Thyroid gland (tissue), 4 donors: ENCODE measurements at regions not wholly inside any gene's neighbourhood (a gene's known extent, or its start where the extent isn't known, plus 50 kb on each side); places are given as distances from the start of the nearest gene placed in this dataset.

Experiments used
- DNase-seq, 2 donors: peaks; one replicate each; pipeline ENCODE4 v3.0.0-alpha.2; 2019
- H3K27ac ChIP-seq, 3 donors: fragments of 200-600 bp; sonication (generic); 1 replicate in 2 of 3; 2 replicates in 1 of 3; pipeline ENCODE4 v1.5.1; 2016 to 2019; ENCODE audit warnings: mild to moderate bottlenecking in 1 of 3, moderate library complexity in 1 of 3
- H3K27me3 ChIP-seq: fragments of 200-600 bp; sonication (generic); one replicate; pipeline ENCODE4 v1.5.1; 2019
- H3K36me3 ChIP-seq, 2 donors: fragments of 200-600 bp; sonication (generic); one replicate each; pipeline ENCODE4 v1.5.1; 2016 to 2019
- H3K4me1 ChIP-seq, 2 donors: fragments of 200-600 bp; sonication (generic); one replicate each; pipeline ENCODE4 v1.5.1; 2017 to 2019
- H3K4me3 ChIP-seq, 3 donors: fragments of 200-600 bp; sonication (generic); replicated peaks in 1 of 3; 1 replicate in 2 of 3; 2 replicates in 1 of 3; pipeline ENCODE4 v1.5.1; 2016; ENCODE audit warnings: mild to moderate bottlenecking in 1 of 3
- H3K9me3 ChIP-seq: fragments of 200-600 bp; sonication (generic); one replicate; pipeline ENCODE4 v1.5.1; 2017
- POLR2A ChIP-seq, 2 donors: fragments of 450-650 bp; IDR thresholded peaks; one replicate each; pipeline ENCODE4 v1.6.1; 2017; ENCODE audit warnings: antibody characterized with exemption in 2 of 2, mild to moderate bottlenecking in 2 of 2, moderate library complexity in 1 of 2
- WGBS, 2 donors: methylation state at CpG; one replicate each; pipeline ENCODE4 v1.1.5; 2017; 5-methylcytosine and 5-hydroxymethylcytosine counted together
- intact Hi-C: fragments of 100-400 bp; cut with DNase I; formaldehyde crosslinking; loops from one replicate; pipeline ENCODE4 v1.15.1; 2023
- TF ChIP-seq, protein P1 (sequence below), 6 experiments: fragments of 200-600 bp in 3 of 6; fragments of 450-650 bp in 3 of 6; sonication (generic) in 3 of 6; IDR thresholded peaks; one replicate each; pipeline ENCODE4 v1.5.1; 2016 to 2019; ENCODE audit warnings: antibody characterized with exemption in 6 of 6, mild to moderate bottlenecking in 2 of 6, inconsistent platforms in 1 of 6, moderate library complexity in 1 of 6

DNA sequence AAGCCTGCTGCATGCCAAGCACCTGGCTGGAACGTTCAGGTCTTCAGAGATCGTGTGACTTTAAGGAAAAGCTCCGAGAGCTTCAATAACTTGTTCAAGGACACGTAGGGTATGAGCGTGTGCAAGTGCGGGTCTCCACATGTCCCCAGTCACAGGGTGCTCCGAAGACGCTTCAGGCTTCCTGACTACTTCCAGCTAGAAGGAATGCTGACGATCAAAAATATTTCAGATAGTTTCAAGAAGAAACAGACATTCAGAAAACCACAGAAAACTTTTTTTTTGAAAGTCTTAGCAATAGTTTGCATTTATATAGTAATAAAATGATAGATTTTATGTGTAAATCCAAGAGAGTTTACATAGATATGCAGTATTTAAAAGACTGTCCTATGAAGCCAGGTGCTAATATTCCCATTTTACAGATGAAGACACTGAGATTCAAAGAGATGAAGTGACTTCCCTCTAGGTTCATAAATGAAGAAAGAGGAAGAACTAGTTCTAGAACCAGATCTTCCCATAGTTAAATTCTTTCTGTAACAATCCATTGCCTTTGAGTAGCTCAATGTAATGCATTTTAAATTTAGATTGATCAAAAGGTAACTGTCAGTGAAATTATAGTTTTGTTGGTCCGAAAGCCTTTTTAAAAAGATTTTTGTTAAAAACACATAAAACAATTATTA lies 247.6 kb downstream of the MYLK4 start:
- H3K9me3 ChIP-seq, result no peaks in the 10 kb centered on the region
- no peak overlapping the region for H3K27ac ChIP-seq
- H3K4me1 ChIP-seq, result peaks cover 0 to 4% of the 10 kb centered on the region in 2 donors
- 63 to 81% methylated on average over 10 of the region's 10 CpGs for WGBS, 2 donors
- H3K4me3 ChIP-seq, result no peak overlapping the region
- H3K27me3 ChIP-seq, result no peaks in the 10 kb centered on the region
- DNase-seq, result no peak
- TF ChIP-seq, protein P1, sequence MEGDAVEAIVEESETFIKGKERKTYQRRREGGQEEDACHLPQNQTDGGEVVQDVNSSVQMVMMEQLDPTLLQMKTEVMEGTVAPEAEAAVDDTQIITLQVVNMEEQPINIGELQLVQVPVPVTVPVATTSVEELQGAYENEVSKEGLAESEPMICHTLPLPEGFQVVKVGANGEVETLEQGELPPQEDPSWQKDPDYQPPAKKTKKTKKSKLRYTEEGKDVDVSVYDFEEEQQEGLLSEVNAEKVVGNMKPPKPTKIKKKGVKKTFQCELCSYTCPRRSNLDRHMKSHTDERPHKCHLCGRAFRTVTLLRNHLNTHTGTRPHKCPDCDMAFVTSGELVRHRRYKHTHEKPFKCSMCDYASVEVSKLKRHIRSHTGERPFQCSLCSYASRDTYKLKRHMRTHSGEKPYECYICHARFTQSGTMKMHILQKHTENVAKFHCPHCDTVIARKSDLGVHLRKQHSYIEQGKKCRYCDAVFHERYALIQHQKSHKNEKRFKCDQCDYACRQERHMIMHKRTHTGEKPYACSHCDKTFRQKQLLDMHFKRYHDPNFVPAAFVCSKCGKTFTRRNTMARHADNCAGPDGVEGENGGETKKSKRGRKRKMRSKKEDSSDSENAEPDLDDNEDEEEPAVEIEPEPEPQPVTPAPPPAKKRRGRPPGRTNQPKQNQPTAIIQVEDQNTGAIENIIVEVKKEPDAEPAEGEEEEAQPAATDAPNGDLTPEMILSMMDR (IDR thresholded peaks at IDR 0.05), result no peak
- no peak for TF ChIP-seq POLR2A (IDR thresholded peaks at IDR 0.05)
- intact Hi-C loops, result no loop called here
- no peaks in the 10 kb centered on the region for H3K36me3 ChIP-seq

- Histone ChIP-seq H3K9me3 (no peaks in the 10 kb centered on the region), H3K27me3 (no peaks in the 10 kb centered on the region), H3K27ac (no peak overlapping the region), H3K4me1 (peaks cover 0 to 4% of the 10 kb centered on the region in 2 donors), H3K4me3 (no peak overlapping the region), H3K36me3 (no peaks in the 10 kb centered on the region)
- TF ChIP-seq, protein P1 (IDR thresholded peaks at IDR 0.05), result no peak
- TF ChIP-seq POLR2A (IDR thresholded peaks at IDR 0.05), result no peak
- WGBS, 2 donors, result 72 to 79% methylated on average over 17 to 18 of the region's 18 CpGs
- intact Hi-C loops, result no loop called here
- no peak for DNase-seq
These were observed 248.4 kb downstream of the MYLK4 start for GRCh38 chr6:2502096-2502997.

DNA sequence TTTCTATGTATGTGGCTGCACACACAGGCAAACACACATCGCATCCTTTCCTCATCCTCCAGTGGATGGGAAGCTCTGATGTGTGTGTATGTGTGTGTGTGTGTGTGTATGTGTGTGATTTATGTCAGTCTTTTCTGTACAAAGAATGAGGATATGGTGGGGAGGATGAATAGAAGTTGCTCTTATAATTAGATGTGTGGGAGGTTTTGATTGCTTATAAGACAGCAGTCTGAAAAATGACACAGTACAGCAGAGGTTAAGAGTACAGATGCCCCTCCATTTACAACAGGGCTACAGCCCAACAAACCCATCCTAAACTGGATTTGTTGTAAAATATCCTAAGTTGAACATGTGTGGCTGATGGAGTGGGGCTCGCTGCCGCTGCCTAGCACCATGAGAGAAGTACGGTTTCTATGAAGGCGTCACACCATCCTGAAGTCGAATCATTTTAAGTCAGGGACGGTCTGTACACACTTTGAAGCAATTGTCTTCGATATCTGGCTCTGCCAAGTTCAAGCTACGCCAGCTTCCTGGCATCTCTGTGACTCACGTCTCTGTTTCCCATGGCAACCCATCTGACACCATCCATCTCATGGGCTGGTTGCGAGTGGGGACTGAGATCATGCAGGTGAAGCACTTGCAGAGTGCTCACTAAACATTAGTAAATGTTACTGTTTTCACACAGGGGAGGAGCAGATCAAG lies 252.6 kb downstream of the MYLK4 start:
- Histone ChIP-seq H3K27ac (no peak overlapping the region), H3K9me3 (no peaks in the 10 kb centered on the region), H3K36me3 (no peaks in the 10 kb centered on the region), H3K4me3 (no peak overlapping the region), H3K27me3 (no peaks in the 10 kb centered on the region), H3K4me1 (peaks cover 0 to 4% of the 10 kb centered on the region in 2 donors)
- no peak for DNase-seq
- intact Hi-C loops, result no loop called here
- no peak for TF ChIP-seq POLR2A (IDR thresholded peaks at IDR 0.05)
- TF ChIP-seq, protein P1 (IDR thresholded peaks at IDR 0.05), result no peak
- 79 to 93% methylated on average over 11 of the region's 11 CpGs for WGBS, 2 donors

DNA sequence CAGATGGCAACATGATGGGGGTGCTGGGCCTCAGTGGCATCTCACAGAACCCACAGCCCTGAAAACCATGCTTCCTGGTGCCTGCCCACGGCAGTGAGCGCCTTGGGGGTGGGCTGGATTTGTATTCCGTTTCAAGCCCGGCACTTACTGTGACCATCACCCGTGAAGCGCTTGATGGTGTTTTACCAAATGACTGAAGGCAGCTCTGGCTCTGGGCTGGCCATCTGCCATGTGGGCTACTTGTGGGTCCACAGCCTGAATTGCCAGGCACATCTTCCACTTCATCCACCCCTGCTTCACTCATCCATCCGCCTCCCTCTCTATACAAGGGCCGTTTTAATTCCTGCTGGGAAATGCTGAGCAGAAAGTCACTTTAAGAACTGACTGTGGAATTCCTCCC lies 250.9 kb upstream of the GMDS start:
- DNase-seq, result peak in 1 of 2 donors; percentile 58
- intact Hi-C loops, result no loop called here
- H3K4me3 ChIP-seq, result no peak overlapping the region
- no peaks in the 10 kb centered on the region for H3K36me3 ChIP-seq
- WGBS, 2 donors, result 36 to 83% methylated on average over 8 of the region's 8 CpGs
- no peak for TF ChIP-seq POLR2A (IDR thresholded peaks at IDR 0.05)
- TF ChIP-seq, protein P1 (IDR thresholded peaks at IDR 0.05), result no peak
- H3K9me3 ChIP-seq, result no peaks in the 10 kb centered on the region
- H3K27me3 ChIP-seq, result no peaks in the 10 kb centered on the region
- no peak overlapping the region for H3K27ac ChIP-seq
- no peaks in the 10 kb centered on the region for H3K4me1 ChIP-seq
